ENCODE measurements at regions not wholly inside any gene's neighbourhood (a gene's known extent, or its start where the extent isn't known, plus 50 kb on each side); places are given as distances from the start of the nearest gene placed in this dataset.

- TF ChIP-seq RERE (CRISPR knock-in tag; IDR thresholded peaks at IDR 0.05; ENCODE audit: low read depth) = no peak
- no peak for TF ChIP-seq ZNF546 (CRISPR knock-in tag; conservative IDR thresholded peaks at IDR 0.05)
- no peak for TF ChIP-seq SKIL (CRISPR knock-in tag; IDR thresholded peaks at IDR 0.05; ENCODE audit: borderline replicate concordance)
- no peak for TF ChIP-seq AGO2 (optimal IDR thresholded peaks at IDR 0.05; ENCODE audit: low read depth, low read length)
- TF ChIP-seq ZNF142 (CRISPR knock-in tag; IDR thresholded peaks at IDR 0.05) = no peak
- no peak for TF ChIP-seq ZNF224 (CRISPR knock-in tag; IDR thresholded peaks at IDR 0.05)
- no peak for TF ChIP-seq PBX2 (CRISPR knock-in tag; IDR thresholded peaks at IDR 0.05)
- TF ChIP-seq ZNF143 (CRISPR knock-in tag; IDR thresholded peaks at IDR 0.05) = no peak
These were observed 253.8 kb upstream of the CADM1 start (continued) for GRCh38 chr11:115758011-115758410.

All from HepG2 (cell line).